Osteocyte (in vitro differentiated cells): ENCODE measurements at regions not wholly inside any gene's neighbourhood (a gene's known extent, or its start where the extent isn't known, plus 50 kb on each side); places are given as distances from the start of the nearest gene placed in this dataset.

ENCODE experiments used
- DNase-seq: peaks from one replicate; pipeline ENCODE4 v3.0.0; 2021; ENCODE audit warnings: mixed read lengths; ENCODE audit not compliant: unreplicated experiment; ENCODE audit errors: extremely low spot score
- H3K27ac Mint-ChIP-seq: one replicate; pipeline ENCODE4 v1.8.0; 2021; ENCODE audit warnings: mild to moderate bottlenecking, mixed read lengths; ENCODE audit not compliant: unreplicated experiment
- H3K27me3 Mint-ChIP-seq: one replicate; pipeline ENCODE4 v1.8.0; 2021; ENCODE audit warnings: mixed read lengths; ENCODE audit not compliant: unreplicated experiment
- H3K36me3 Mint-ChIP-seq: one replicate; pipeline ENCODE4 v1.8.0; 2021; ENCODE audit warnings: mixed read lengths; ENCODE audit not compliant: unreplicated experiment
- H3K4me1 Mint-ChIP-seq: one replicate; pipeline ENCODE4 v1.8.0; 2021; ENCODE audit warnings: mixed read lengths; ENCODE audit not compliant: unreplicated experiment
- H3K4me3 Mint-ChIP-seq: one replicate; pipeline ENCODE4 v1.8.0; 2021; ENCODE audit warnings: mild to moderate bottlenecking, moderate library complexity, mixed read lengths; ENCODE audit not compliant: unreplicated experiment
- H3K9me3 Mint-ChIP-seq: one replicate; pipeline ENCODE4 v1.8.0; 2021; ENCODE audit warnings: mixed read lengths; ENCODE audit not compliant: unreplicated experiment
- TF ChIP-seq, protein P1 (sequence below): fragments of 200-600 bp; sonication (generic); IDR thresholded peaks from 2 replicates; pipeline ENCODE4 v1.5.0; 2021; ENCODE audit warnings: antibody characterized with exemption, mild to moderate bottlenecking, moderate library complexity

DNA sequence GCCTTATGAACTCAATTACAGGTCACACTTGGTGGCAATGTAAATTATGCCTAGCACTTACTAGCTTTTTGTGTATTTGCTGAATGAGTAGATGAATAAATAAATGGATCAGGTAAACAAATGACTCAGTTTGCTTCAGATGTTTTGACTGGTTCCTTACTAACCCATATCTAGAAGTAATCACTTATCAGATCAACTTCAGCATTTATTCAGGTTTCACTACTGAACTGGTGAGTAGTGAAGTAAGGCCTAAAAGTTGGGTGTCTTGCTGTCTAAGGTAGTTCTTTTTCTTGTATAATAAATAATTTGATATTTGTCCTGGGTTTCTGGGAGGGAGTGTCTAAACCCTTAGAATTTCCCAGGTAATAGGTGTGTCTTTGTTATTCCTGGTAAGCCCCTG is 205.0 kb downstream of the UXS1 start:
- Mint-ChIP-seq H3K4me1 (no peaks in the 10 kb centered on the region), H3K27ac (no peak overlapping the region), H3K27me3 (peaks cover 6% of the 10 kb centered on the region), H3K36me3 (no peaks in the 10 kb centered on the region), H3K4me3 (no peak overlapping the region), H3K9me3 (peaks cover 32% of the 10 kb centered on the region)
- DNase-seq, result no peak
- TF ChIP-seq, protein P1, sequence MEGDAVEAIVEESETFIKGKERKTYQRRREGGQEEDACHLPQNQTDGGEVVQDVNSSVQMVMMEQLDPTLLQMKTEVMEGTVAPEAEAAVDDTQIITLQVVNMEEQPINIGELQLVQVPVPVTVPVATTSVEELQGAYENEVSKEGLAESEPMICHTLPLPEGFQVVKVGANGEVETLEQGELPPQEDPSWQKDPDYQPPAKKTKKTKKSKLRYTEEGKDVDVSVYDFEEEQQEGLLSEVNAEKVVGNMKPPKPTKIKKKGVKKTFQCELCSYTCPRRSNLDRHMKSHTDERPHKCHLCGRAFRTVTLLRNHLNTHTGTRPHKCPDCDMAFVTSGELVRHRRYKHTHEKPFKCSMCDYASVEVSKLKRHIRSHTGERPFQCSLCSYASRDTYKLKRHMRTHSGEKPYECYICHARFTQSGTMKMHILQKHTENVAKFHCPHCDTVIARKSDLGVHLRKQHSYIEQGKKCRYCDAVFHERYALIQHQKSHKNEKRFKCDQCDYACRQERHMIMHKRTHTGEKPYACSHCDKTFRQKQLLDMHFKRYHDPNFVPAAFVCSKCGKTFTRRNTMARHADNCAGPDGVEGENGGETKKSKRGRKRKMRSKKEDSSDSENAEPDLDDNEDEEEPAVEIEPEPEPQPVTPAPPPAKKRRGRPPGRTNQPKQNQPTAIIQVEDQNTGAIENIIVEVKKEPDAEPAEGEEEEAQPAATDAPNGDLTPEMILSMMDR, result no peak

GRCh38 chr2:105977807-105978206 is 216.3 kb downstream of the UXS1 start:
- H3K27me3 Mint-ChIP-seq, result peaks cover 6% of the 10 kb centered on the region
- no peak overlapping the region for H3K27ac Mint-ChIP-seq
- H3K36me3 Mint-ChIP-seq, result peaks cover 2% of the 10 kb centered on the region
- TF ChIP-seq, protein P1, result no peak
- H3K4me3 Mint-ChIP-seq, result no peak overlapping the region
- H3K4me1 Mint-ChIP-seq, result no peaks in the 10 kb centered on the region
- H3K9me3 Mint-ChIP-seq, result peaks cover 21% of the 10 kb centered on the region
- DNase-seq, result no peak

GRCh38 chr2:105977212-105977611 is 216.9 kb downstream of the UXS1 start:
- Mint-ChIP-seq H3K4me1 (no peaks in the 10 kb centered on the region), H3K36me3 (peaks cover 2% of the 10 kb centered on the region), H3K27ac (no peak overlapping the region), H3K9me3 (peaks cover 21% of the 10 kb centered on the region), H3K27me3 (peaks cover 6% of the 10 kb centered on the region), H3K4me3 (no peak overlapping the region)
- no peak for DNase-seq
- TF ChIP-seq, protein P1, result no peak

- Mint-ChIP-seq H3K4me3 (no peak overlapping the region), H3K36me3 (peaks cover 2% of the 10 kb centered on the region), H3K4me1 (no peaks in the 10 kb centered on the region), H3K27me3 (peaks cover 8% of the 10 kb centered on the region), H3K27ac (no peak overlapping the region), H3K9me3 (peaks cover 17% of the 10 kb centered on the region)
- TF ChIP-seq, protein P1, result no peak
- no peak for DNase-seq
Measured at GRCh38 chr2:105974812-105975211, 219.3 kb downstream of the UXS1 start.

GRCh38 chr2:105972927-105973326 is 221.2 kb downstream of the UXS1 start:
- no peak overlapping the region for H3K4me3 Mint-ChIP-seq
- H3K27me3 Mint-ChIP-seq, result peaks cover 8% of the 10 kb centered on the region
- H3K27ac Mint-ChIP-seq, result no peak overlapping the region
- H3K4me1 Mint-ChIP-seq, result no peaks in the 10 kb centered on the region
- DNase-seq, result no peak
- H3K9me3 Mint-ChIP-seq, result peaks cover 18% of the 10 kb centered on the region
- H3K36me3 Mint-ChIP-seq, result peaks cover 2% of the 10 kb centered on the region
- TF ChIP-seq, protein P1, result no peak
